Activated naive CD8-positive, alpha-beta T cell treated with anti-CD3 and anti-CD28 coated beads for 36 hours (primary cell): ENCODE measurements at regions not wholly inside any gene's neighbourhood (a gene's known extent, or its start where the extent isn't known, plus 50 kb on each side); places are given as distances from the start of the nearest gene placed in this dataset.

ENCODE experiments used
- DNase-seq: peaks from one replicate; pipeline ENCODE4 v3.0.0; 2021
- H3K27ac Mint-ChIP-seq: one replicate; pipeline ENCODE4 v1.8.0; 2022; ENCODE audit warnings: mild to moderate bottlenecking, moderate library complexity, mixed read lengths
- H3K27me3 Mint-ChIP-seq: one replicate; pipeline ENCODE4 v1.8.0; 2022; ENCODE audit warnings: mild to moderate bottlenecking, mixed read lengths
- H3K36me3 Mint-ChIP-seq: one replicate; pipeline ENCODE4 v1.8.0; 2021; ENCODE audit warnings: mild to moderate bottlenecking, mixed read lengths
- H3K4me1 Mint-ChIP-seq: one replicate; pipeline ENCODE4 v1.8.0; 2021; ENCODE audit warnings: mixed read lengths
- H3K4me3 Mint-ChIP-seq: one replicate; pipeline ENCODE4 v1.8.0; 2022; ENCODE audit warnings: mild to moderate bottlenecking, moderate library complexity, mixed read lengths
- H3K9me3 Mint-ChIP-seq: one replicate; pipeline ENCODE4 v1.8.0; 2022; ENCODE audit warnings: mixed read lengths

GRCh38 chr9:90307891-90308290 lies 334.7 kb downstream of the DIRAS2 start:
- Mint-ChIP-seq H3K4me1 (no peaks in the 10 kb centered on the region), H3K36me3 (no peaks in the 10 kb centered on the region), H3K27ac (no peak overlapping the region), H3K27me3 (peaks cover 30% of the 10 kb centered on the region), H3K4me3 (no peak overlapping the region), H3K9me3 (no peaks in the 10 kb centered on the region)
- no peak for DNase-seq

DNA sequence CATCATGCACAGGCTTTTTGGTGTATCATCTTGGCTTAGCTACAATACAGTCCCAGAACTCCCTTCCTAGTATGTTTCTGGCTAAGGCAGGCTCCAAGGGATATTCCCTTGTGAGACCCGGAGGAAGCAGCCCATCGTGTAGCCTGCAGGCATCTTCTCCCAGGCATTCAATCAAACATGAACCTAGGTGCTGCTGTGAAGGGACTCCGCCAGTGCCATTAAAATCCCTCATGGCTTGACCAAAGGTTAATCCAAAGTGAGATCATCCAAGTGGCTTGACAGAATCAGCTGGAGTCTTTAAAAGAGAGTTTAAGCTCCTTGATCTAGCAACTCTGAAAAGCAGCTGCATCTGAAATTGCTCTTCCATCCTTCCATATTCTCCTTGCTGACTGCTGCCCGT lies 333.9 kb downstream of the DIRAS2 start:
- no peaks in the 10 kb centered on the region for H3K9me3 Mint-ChIP-seq
- H3K4me3 Mint-ChIP-seq, result no peak overlapping the region
- H3K27me3 Mint-ChIP-seq, result peaks cover 24% of the 10 kb centered on the region
- H3K36me3 Mint-ChIP-seq, result no peaks in the 10 kb centered on the region
- no peak overlapping the region for H3K27ac Mint-ChIP-seq
- DNase-seq, result no peak
- no peaks in the 10 kb centered on the region for H3K4me1 Mint-ChIP-seq

GRCh38 chr9:90309809-90310520 lies 332.7 kb downstream of the DIRAS2 start:
- Mint-ChIP-seq H3K4me3 (no peak overlapping the region), H3K4me1 (no peaks in the 10 kb centered on the region), H3K9me3 (no peaks in the 10 kb centered on the region), H3K27me3 (peaks cover 17% of the 10 kb centered on the region), H3K36me3 (no peaks in the 10 kb centered on the region), H3K27ac (no peak overlapping the region)
- DNase-seq, result no peak

GRCh38 chr9:90310521-90310876 lies 332.1 kb downstream of the DIRAS2 start:
- no peaks in the 10 kb centered on the region for H3K36me3 Mint-ChIP-seq
- DNase-seq, result no peak
- H3K9me3 Mint-ChIP-seq, result no peaks in the 10 kb centered on the region
- H3K4me1 Mint-ChIP-seq, result no peaks in the 10 kb centered on the region
- H3K4me3 Mint-ChIP-seq, result no peak overlapping the region
- H3K27me3 Mint-ChIP-seq, result peaks cover 15% of the 10 kb centered on the region
- no peak overlapping the region for H3K27ac Mint-ChIP-seq

GRCh38 chr9:90311811-90312210 lies 330.8 kb downstream of the DIRAS2 start:
- DNase-seq, result no peak
- Mint-ChIP-seq H3K36me3 (no peaks in the 10 kb centered on the region), H3K9me3 (no peaks in the 10 kb centered on the region), H3K4me1 (no peaks in the 10 kb centered on the region), H3K27ac (no peak overlapping the region), H3K27me3 (peaks cover 16% of the 10 kb centered on the region), H3K4me3 (no peak overlapping the region)

GRCh38 chr9:90322296-90322695 lies 320.3 kb downstream of the DIRAS2 start:
- H3K36me3 Mint-ChIP-seq, result no peaks in the 10 kb centered on the region
- no peak for DNase-seq
- H3K4me1 Mint-ChIP-seq, result no peaks in the 10 kb centered on the region
- H3K4me3 Mint-ChIP-seq, result no peak overlapping the region
- H3K27ac Mint-ChIP-seq, result no peak overlapping the region
- H3K9me3 Mint-ChIP-seq, result no peaks in the 10 kb centered on the region
- H3K27me3 Mint-ChIP-seq, result peaks cover 20% of the 10 kb centered on the region

- peaks cover 26% of the 10 kb centered on the region for H3K27me3 Mint-ChIP-seq
- no peak for DNase-seq
- no peak overlapping the region for H3K27ac Mint-ChIP-seq
- H3K36me3 Mint-ChIP-seq, result no peaks in the 10 kb centered on the region
- no peaks in the 10 kb centered on the region for H3K9me3 Mint-ChIP-seq
- no peaks in the 10 kb centered on the region for H3K4me1 Mint-ChIP-seq
- no peak overlapping the region for H3K4me3 Mint-ChIP-seq
Measured at GRCh38 chr9:90325913-90326653, 316.5 kb downstream of the DIRAS2 start.

DNA sequence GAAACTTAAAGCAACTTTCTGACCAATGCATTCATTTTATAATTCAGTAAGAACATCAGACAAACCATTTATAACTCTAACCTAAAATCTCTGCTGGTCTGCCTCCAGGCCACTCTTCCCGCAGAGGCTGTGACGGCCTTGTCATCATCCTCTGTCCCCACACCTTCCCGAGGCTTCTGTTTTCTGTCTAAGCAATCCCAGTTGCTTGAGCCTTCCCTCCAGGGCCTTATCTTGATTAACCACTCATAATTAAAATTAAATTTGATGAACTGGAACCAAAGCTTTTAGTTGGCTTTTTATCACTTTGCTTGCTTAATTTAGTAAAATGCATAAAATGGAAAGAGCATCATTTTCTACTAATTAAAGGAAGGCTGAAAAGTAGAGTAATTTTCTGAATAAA lies 312.4 kb downstream of the DIRAS2 start:
- no peak overlapping the region for H3K4me3 Mint-ChIP-seq
- H3K27ac Mint-ChIP-seq, result no peak overlapping the region
- H3K4me1 Mint-ChIP-seq, result no peaks in the 10 kb centered on the region
- no peaks in the 10 kb centered on the region for H3K36me3 Mint-ChIP-seq
- H3K27me3 Mint-ChIP-seq, result peaks cover 57% of the 10 kb centered on the region
- no peak for DNase-seq
- no peaks in the 10 kb centered on the region for H3K9me3 Mint-ChIP-seq

DNA sequence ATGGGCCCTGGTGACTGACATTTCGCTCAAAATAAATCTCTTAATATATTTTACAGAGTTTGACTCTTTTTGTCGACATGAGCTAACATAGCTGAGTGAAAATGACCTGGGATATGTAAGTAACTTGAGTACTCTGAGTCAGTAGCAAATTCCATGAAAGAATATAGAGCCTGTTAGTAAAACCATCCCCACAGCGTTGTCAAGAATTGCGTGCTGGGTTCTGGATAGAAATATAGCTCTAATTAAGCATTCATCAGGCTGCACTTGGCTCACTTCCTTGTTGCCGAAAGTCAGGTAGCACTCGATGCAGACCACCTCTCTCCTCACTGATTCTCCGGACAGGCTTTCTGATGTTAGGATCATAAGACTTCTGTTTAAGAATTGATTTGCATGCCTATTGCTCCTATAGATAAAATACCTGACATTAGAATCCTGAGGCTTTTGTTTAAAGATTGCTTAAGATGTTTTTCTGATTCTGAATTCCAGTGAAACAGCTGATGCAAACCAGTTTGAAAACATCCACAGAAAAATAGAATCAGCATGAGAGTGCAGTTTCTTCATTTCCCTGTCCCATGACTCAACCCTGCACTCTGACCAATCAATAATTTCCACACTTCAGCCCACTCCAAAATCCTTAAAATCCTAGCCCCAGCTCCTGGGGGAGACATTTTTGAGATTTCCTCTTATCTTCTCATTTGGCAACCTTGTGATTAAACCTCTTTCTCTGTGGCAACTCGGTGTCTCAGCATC lies 310.6 kb downstream of the DIRAS2 start:
- no peaks in the 10 kb centered on the region for H3K9me3 Mint-ChIP-seq
- no peaks in the 10 kb centered on the region for H3K4me1 Mint-ChIP-seq

DNA sequence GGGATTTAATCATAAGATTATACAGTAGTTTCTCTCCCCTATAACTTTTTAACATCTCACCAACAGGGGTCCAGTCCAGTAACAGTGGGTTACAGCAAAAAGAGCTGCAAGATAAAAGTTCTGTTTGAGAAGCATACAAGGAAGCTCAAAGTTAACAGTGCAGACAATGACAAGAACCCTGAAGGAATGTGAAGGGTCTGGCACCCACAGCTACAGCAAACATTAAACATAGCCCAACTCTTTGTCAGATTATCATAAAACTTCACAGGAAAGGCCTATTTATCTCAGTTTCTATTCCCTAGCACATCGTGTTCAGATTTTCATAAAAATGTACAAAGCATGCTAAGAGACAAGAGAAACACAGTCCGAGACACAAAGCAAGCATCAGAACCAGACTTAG lies 309.4 kb downstream of the DIRAS2 start:
- peaks cover 44% of the 10 kb centered on the region for H3K27me3 Mint-ChIP-seq
- H3K9me3 Mint-ChIP-seq, result no peaks in the 10 kb centered on the region
- H3K36me3 Mint-ChIP-seq, result no peaks in the 10 kb centered on the region
- H3K27ac Mint-ChIP-seq, result no peak overlapping the region
- no peak for DNase-seq
- H3K4me1 Mint-ChIP-seq, result no peaks in the 10 kb centered on the region
- H3K4me3 Mint-ChIP-seq, result no peak overlapping the region

More for the DNA sequence above, 310.6 kb downstream of the DIRAS2 start:
- Mint-ChIP-seq H3K27me3 (peaks cover 44% of the 10 kb centered on the region), H3K36me3 (no peaks in the 10 kb centered on the region), H3K4me3 (no peak overlapping the region), H3K27ac (no peak overlapping the region)
- DNase-seq, result no peak

- Mint-ChIP-seq H3K27ac (no peak overlapping the region), H3K4me3 (no peak overlapping the region), H3K4me1 (no peaks in the 10 kb centered on the region), H3K9me3 (no peaks in the 10 kb centered on the region), H3K36me3 (no peaks in the 10 kb centered on the region), H3K27me3 (peaks cover 28% of the 10 kb centered on the region)
- no peak for DNase-seq
Measured at GRCh38 chr9:90340421-90340820, 302.2 kb downstream of the DIRAS2 start.

DNA sequence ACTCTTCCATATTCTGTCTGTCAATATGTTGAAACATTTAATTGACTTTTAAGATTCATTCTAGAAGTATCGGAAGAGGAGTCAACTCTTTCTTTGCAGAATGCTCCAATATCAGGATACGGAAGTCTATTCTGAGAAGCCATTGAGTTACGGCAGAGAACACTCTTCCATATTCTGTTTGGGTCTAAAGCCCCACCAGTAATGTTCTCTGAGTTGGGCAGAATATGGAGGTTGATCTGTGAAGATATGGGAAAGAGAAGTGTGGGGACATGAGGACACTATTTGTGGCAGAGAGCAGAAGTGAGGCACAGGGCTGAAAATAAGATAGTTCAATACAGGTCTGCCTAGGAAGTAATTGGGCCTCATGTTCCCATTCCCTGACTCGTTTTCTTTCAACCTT lies 300.0 kb downstream of the DIRAS2 start:
- DNase-seq, result no peak
- no peaks in the 10 kb centered on the region for H3K9me3 Mint-ChIP-seq
- no peak overlapping the region for H3K4me3 Mint-ChIP-seq
- no peaks in the 10 kb centered on the region for H3K4me1 Mint-ChIP-seq
- no peaks in the 10 kb centered on the region for H3K36me3 Mint-ChIP-seq
- H3K27ac Mint-ChIP-seq, result no peak overlapping the region
- peaks cover 45% of the 10 kb centered on the region for H3K27me3 Mint-ChIP-seq

GRCh38 chr9:90343366-90343765 lies 299.3 kb downstream of the DIRAS2 start:
- DNase-seq, result no peak
- H3K36me3 Mint-ChIP-seq, result no peaks in the 10 kb centered on the region
- H3K4me3 Mint-ChIP-seq, result no peak overlapping the region
- H3K4me1 Mint-ChIP-seq, result no peaks in the 10 kb centered on the region
- no peaks in the 10 kb centered on the region for H3K9me3 Mint-ChIP-seq
- no peak overlapping the region for H3K27ac Mint-ChIP-seq
- H3K27me3 Mint-ChIP-seq, result peaks cover 51% of the 10 kb centered on the region

GRCh38 chr9:90343991-90344390 lies 298.6 kb downstream of the DIRAS2 start:
- H3K27ac Mint-ChIP-seq, result no peak overlapping the region

DNA sequence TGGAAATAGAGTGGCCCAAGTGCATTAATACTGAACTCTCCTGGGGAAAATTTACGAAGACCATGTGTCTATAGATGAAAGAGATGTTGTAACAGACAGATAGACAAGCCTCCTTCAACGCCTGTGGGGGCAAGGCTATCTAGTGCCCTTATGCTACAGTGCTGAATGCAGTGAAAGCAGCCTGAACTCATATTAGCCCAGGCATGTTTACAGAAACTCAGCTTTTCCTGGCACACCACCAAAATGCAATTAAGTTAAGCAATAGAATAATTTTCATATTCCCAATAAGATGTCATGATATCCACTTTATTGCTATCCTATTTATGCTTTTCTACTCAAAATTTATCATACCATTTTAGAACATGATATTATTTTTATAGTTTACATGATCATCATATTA lies 277.0 kb downstream of the DIRAS2 start:
- Mint-ChIP-seq H3K9me3 (no peaks in the 10 kb centered on the region), H3K4me1 (no peaks in the 10 kb centered on the region), H3K27ac (no peak overlapping the region), H3K4me3 (no peak overlapping the region), H3K27me3 (peaks cover 42% of the 10 kb centered on the region), H3K36me3 (no peaks in the 10 kb centered on the region)
- no peak for DNase-seq

More at GRCh38 chr9:90343991-90344390, 298.6 kb downstream of the DIRAS2 start:
- peaks cover 51% of the 10 kb centered on the region for H3K27me3 Mint-ChIP-seq
- H3K9me3 Mint-ChIP-seq, result no peaks in the 10 kb centered on the region
- H3K4me3 Mint-ChIP-seq, result no peak overlapping the region
- no peak for DNase-seq
- H3K36me3 Mint-ChIP-seq, result no peaks in the 10 kb centered on the region
- no peaks in the 10 kb centered on the region for H3K4me1 Mint-ChIP-seq
